GM21528 (cell line): ENCODE measurements at regions not wholly inside any gene's neighbourhood (a gene's known extent, or its start where the extent isn't known, plus 50 kb on each side); places are given as distances from the start of the nearest gene placed in this dataset.
A peak's percentile ranks its signal among the peaks of the same experiment; 100 is the strongest.
"Not testable (repeated sequence)": the region's sequence is repeated elsewhere in the genome, so short reads cannot be mapped to it uniquely, and the experiment has no call there.

Source experiments
- ATAC-seq: cut with Tn5 transposase; IDR thresholded peaks from one replicate; pipeline ENCODE4 v1.9.1; 2021; ENCODE audit warnings: mild to moderate bottlenecking, moderate library complexity; ENCODE audit not compliant: unreplicated experiment, low FRiP score

- ATAC-seq, result no peak
Measured at GRCh38 chr14:47976139-47976538, 300.7 kb upstream of the MDGA2 start.

DNA sequence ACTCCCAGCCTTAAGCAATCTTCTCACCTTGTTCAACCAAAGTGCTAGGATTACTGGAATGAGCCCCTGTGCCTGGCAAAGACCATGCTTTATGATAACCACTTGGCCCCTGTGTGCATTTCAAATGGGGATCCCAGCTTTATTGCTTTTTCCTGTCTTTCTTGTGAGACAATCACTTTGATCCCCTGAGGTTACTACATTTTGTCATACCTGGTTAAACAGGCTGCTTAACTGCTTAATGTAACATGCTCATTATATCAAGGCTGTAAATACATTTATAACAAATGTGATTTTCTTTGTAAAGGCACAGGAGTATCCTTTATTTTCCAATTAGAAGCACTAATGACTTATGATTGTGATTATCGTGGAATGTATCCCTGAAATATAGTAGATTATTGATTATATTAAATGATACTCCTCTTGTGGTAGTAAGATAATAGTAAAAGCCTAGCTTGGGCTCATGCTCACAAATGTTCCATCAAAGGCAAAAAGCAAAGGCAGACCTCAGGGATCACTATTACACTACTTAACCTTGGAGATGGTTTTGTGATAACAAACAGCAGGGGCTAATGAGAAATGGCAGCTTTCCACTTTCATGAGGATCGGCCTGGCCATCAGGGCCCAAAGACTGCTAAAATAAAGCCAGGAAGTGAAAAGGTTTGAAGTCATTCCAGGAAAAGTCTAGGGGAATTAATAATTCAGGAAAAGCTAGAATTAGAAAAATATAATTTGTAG is 290.8 kb upstream of the MDGA2 start:
- no peak for ATAC-seq

DNA sequence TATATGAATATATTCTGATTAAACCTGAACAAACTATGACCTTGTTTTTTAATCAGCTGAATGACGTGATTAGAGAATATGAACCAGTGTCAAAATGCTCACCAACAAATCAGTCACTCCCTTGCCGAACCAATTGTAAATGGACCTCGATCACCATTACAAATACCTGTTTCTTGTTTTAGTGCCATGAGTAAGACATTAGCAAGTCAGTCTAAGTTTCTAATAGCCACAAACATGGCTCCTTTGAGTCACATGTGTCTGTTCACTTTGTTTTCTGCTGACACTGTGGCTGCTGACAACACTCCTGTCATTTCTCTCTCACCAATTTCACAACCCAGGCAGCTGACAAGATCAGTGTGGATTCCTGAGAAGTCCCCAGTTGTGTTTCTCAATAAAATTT is 286.2 kb upstream of the MDGA2 start:
- no peak for ATAC-seq

DNA sequence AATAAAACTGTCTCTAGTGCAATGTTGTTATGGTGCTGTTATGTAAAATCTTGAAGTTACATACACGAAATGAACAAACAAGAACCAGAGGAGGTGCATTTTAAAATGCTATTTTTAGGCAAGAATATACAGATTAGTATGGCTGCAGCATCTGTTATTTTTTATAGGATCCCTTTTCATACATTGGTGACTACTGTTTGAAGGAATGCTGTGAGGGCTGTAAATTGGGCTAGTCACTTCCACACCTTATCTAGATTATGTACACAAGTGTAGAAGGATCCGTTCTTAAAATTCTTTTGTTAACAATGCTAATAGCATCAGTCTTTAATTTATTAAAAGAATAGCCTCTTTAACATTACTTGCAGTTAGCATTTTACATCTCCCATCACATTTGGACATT is 284.3 kb upstream of the MDGA2 start:
- ATAC-seq, result no peak

DNA sequence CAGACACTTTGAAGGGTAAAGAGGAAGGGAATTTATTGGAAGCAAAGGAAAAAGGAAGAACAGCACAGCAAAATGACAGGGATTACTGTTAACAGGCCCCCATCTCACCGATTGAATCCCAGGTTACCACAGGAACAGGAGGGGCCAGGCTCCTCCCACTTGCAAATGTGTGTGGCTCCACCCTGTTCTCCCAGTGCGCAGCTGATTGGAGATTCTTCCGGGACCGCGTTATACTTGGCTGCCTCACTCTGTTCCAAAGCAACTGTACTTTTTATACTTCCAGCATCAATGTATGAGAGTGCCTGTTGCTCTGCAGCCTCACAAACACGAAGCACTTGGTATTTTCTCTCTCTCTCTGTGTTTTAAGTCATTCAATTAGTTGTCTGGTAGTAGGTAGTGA is 273.6 kb upstream of the MDGA2 start:
- ATAC-seq, result no peak

GRCh38 chr14:47935332-47935731 is 259.9 kb upstream of the MDGA2 start:
- no peak for ATAC-seq

- peak; percentile 83 for ATAC-seq
Measured at GRCh38 chr14:47929334-47929733, 253.9 kb upstream of the MDGA2 start.

DNA sequence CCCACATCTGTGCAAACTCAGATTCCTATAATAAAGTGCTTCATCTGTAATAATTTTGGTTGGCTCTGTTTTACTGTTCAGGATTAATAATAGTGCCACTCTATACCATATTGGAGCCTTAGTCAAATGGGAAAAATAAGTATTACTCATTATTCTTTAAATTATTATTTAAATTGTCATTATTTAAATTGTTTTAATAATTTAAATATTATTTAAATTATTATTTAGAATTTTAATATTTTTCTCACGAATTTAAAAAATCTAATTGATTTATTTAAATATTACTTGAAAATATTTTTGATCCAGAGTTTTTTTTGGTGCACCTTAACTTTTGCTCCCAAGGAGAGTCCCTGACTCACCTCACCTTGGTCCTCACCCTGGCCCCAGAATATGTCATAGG is 245.7 kb upstream of the MDGA2 start:
- ATAC-seq, result no peak

- no peak for ATAC-seq
Measured at GRCh38 chr14:47919997-47920396, 244.6 kb upstream of the MDGA2 start.

GRCh38 chr14:47919334-47919846 is 244.0 kb upstream of the MDGA2 start:
- no peak for ATAC-seq

GRCh38 chr14:47917344-47917954 is 242.0 kb upstream of the MDGA2 start:
- ATAC-seq, result no peak

DNA sequence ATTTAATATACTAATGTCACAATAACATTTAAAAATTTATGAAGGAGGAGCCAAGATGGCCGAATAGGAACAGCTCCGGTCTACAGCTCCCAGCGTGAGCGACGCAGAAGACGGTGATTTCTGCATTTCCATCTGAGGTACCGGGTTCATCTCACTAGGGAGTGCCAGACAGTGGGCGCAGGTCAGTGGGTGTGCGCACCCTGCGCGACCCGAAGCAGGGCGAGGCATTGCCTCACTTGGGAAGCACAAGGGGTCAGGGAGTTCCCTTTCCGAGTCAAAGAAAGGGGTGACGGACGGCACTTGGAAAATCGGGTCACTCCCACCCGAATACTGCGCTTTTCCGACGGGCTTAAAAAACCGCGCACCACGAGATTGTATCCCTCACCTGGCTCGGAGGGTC is 225.7 kb upstream of the MDGA2 start:
- not testable (repeated sequence) for ATAC-seq

- ATAC-seq, result no peak
Measured at GRCh38 chr14:47899685-47900084, 224.3 kb upstream of the MDGA2 start.

DNA sequence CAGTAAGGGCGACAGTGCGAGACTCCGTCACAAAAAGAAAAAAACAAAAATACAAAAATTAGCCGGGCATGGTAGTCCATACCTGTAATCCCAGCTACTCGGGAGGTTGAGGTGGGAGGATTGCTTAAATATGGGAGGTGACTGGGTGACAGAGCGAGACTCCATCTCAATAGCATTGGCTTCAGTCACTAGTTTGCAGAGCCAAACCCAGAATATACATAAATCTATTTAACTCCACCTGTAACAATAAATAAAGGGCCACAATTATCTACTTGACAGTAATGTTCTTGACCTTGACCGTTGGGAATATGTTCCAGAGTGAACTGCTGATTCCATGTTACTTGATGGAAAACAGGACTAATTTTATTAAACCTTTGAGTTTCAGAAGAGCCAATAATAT is 198.9 kb upstream of the MDGA2 start:
- ATAC-seq, result no peak

DNA sequence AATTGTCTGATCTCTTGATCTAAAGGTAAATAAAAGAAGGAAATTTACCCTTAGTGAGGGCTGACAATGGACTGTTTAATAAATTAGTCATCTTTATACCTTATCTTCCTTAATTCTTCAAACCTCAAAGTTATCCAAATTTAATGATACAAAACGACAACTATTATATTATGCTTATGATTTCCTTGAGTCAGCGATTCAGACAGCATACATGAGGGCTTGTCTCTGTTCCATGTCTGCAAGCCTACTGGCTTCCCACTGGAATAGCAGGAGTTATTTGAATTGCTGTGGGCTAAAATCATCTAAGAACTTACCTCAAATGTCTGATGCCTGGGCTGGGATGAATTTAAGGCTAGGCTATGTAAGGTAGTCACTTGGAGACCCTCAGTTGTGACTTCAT is 197.2 kb upstream of the MDGA2 start:
- ATAC-seq, result no peak

- no peak for ATAC-seq
Measured at GRCh38 chr14:47863441-47863840, 188.0 kb upstream of the MDGA2 start.

GRCh38 chr14:47857646-47858045 is 182.2 kb upstream of the MDGA2 start:
- ATAC-seq, result no peak

- ATAC-seq, result no peak
Measured at GRCh38 chr14:47852278-47852677, 176.9 kb upstream of the MDGA2 start.

DNA sequence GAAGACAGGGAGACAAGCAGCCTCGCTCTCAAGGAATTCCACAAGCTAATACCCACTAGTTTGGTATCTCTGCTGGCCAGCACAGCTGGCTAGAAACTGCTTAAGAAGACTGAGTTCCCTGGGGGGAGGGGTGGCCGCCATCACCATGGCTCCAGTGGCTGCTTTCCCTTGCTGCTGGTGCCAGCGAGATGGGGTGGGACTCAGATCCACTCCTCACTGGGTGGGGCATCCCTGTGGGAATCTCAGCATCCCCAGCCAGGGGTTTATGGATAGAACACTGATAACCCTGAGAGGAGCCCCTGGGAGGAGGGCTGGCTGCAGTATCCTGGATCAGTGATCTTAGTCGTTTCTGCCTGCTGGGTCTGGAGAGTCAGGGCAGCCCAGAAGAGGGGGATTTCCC is 170.6 kb upstream of the MDGA2 start:
- no peak for ATAC-seq

GRCh38 chr14:47843236-47843635 is 167.8 kb upstream of the MDGA2 start:
- ATAC-seq, result no peak

DNA sequence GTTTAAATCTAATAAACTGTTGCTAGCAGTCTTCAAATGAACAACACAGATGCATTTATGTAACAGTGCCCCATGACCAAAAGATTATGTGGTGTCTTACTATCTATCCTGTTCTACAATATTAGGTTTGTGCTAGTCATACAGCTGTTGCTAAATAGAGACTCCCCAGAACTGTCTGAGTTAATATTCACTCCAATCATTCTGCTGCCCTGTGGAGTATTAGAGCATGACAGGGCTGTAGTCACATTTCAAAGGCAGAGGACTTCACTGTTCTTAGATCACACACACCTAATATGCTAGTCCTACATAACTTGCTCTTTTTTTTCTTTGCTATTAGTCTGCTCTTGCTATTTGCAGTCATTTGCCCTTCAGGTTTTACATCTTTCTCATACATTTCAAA is 157.6 kb upstream of the MDGA2 start:
- no peak for ATAC-seq

DNA sequence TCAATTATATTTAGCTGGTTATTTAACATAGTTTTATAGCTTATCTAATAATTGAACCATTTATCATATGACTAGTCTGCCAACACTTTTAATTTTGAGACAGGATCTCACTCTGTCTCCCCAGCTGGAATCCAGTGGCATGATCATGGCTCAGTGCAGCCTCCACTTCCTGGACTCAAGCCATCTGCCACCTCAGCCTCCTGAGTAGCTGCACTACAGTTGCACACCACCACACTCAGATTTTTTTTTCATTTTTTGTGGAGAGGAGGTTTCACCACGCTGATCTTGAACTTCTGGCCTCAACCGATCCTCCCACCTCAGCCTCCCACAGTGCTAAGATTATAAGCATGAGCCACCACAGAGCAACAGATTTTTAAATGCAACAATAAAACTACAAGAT is 151.4 kb upstream of the MDGA2 start:
- no peak for ATAC-seq
